AG09309 (cell line): ENCODE measurements at regions not wholly inside any gene's neighbourhood (a gene's known extent, or its start where the extent isn't known, plus 50 kb on each side); places are given as distances from the start of the nearest gene placed in this dataset.

Experiments used
- DNase-seq: peaks from one replicate; pipeline ENCODE4 v3.0.0-alpha.2; 2010; ENCODE audit warnings: low read depth
- H3K4me3 ChIP-seq: 2 replicates; pipeline ENCODE4 v1.5.1; 2011; ENCODE audit warnings: mild to moderate bottlenecking, low read depth, low read length, moderate library complexity; ENCODE audit not compliant: control insufficient read depth
- TF ChIP-seq, protein P1 (sequence below): IDR thresholded peaks from 2 replicates; pipeline ENCODE4 v1.5.1; 2011; ENCODE audit warnings: mild to moderate bottlenecking, low read depth, low read length, inconsistent platforms; ENCODE audit not compliant: insufficient read depth, control insufficient read depth; ENCODE audit errors: missing control alignments

DNA sequence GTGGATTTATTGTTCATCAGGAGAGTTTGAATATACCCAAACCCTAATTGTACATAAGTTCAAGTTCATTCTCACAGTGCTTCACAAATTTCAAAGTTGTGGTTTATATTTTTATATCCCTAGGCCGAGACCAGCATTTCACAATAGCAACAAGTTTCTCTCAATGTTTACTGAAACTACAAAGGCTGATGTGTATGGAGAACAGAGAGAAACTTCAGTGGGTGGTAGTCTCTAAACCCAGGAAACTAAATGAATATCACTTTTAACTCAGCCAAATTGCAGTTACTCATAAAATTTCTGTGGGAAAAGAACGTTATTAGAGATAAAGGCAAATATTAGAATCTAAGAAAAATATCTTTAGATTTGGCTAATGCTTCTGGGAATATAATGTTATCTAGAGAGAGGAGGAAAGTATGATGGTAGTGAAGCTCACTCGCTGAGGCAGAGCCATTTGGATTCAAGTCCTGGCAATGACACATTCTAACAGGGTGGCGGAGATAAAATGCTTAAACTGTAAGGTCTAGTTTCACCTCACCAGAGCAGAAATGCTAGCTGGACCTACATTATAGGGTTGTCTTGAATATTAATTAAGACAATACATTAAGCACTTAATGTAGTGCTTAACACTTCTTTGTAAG is 514.8 kb downstream of the EPHA3 start:
- no peak overlapping the region for H3K4me3 ChIP-seq
- TF ChIP-seq, protein P1, sequence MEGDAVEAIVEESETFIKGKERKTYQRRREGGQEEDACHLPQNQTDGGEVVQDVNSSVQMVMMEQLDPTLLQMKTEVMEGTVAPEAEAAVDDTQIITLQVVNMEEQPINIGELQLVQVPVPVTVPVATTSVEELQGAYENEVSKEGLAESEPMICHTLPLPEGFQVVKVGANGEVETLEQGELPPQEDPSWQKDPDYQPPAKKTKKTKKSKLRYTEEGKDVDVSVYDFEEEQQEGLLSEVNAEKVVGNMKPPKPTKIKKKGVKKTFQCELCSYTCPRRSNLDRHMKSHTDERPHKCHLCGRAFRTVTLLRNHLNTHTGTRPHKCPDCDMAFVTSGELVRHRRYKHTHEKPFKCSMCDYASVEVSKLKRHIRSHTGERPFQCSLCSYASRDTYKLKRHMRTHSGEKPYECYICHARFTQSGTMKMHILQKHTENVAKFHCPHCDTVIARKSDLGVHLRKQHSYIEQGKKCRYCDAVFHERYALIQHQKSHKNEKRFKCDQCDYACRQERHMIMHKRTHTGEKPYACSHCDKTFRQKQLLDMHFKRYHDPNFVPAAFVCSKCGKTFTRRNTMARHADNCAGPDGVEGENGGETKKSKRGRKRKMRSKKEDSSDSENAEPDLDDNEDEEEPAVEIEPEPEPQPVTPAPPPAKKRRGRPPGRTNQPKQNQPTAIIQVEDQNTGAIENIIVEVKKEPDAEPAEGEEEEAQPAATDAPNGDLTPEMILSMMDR, result no peak
- DNase-seq, result no peak

DNA sequence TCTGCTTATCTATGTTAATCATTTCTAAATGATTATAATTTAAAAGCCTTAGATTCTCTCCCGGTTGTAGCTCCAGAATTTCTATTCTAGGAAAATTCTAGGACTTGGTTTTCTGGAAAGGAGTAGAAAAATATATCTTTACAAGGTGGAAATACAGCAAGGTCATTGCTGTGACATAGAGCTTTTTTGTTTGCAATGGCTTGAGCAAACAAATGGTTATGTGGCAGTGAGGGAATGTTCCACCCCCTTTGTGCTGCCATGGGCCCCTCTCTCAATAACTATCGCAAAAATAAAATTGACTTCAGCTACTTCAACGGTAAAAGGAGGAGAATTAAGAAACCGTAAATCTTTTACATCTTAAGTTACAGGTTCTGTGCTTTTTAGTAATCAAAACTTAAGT is 517.1 kb downstream of the EPHA3 start:
- no peak overlapping the region for H3K4me3 ChIP-seq
- TF ChIP-seq, protein P1, result no peak
- no peak for DNase-seq

DNA sequence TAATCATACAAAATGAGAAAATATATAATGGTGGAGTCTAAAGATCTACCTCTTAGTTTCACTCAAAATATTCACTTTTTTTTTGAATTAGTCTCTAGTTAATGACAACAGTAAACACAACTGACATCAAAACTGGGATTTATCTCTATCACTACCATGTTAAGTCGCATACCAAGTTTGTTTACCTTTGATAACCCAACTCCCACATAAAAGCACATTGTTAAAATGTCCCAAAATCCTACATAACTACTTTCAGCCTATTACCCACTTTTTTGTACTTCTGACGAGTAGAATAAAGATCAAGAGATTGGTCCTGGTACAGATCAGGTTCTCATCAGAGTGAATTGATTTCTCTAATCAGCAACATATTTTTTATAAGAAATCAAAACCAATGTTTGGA is 518.5 kb downstream of the EPHA3 start:
- TF ChIP-seq, protein P1, result no peak
- H3K4me3 ChIP-seq, result no peak overlapping the region
- DNase-seq, result no peak

DNA sequence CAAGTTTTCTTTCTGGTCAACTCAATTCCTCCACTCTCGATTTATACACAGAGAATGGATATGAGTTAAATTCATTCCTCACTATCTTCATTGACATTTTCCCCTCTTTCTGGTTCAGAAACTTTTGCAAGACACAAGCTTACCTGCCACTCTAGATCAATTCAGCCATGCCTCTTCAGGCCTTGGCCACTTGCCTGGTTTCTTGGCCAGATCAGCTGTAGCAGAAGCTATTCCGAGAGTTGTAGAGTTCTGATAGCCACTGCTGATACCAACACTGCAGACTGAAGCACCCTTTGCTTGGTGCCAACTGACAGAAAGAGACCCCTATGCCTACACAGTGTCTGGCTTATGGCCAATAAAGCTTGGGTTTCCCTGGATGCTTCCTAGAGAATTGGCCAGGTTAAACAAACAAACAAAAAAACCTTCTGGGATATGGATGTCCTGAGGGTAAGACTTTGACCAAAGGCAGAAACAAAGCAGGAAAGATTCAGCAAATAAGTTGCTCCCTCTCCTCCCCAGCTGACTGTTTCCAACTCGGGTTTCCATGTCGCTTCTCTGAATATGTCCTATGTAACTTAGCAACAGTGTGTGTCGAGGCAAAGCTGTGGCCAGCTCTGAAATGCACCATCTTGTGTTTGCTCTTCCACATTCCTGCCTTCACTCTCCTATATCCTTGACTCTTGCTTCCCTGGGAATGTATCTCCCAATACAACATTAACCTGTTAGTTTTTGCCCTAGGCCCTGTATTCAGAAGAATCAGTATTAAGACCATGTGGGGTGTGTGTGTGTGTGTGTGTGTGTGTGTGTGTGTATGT is 521.6 kb downstream of the EPHA3 start:
- TF ChIP-seq, protein P1, result no peak
- DNase-seq, result no peak

DNA sequence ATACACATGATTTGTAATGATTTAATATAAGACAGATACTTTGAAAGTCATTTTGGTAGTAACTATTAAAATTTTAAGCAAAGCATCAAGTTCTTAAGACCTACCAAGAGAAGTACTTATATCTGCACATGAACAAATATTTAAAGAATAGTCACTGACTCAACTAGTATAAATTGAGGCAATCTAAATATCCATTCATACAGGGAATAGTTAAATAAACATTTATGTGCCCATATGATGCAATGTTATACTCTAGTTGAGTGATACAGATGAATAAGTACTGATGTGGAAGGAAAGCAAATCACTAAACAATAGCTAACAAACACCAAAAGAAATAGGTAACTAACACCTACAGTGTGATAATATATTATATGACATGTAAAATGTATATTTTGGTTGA is 527.7 kb downstream of the EPHA3 start:
- TF ChIP-seq, protein P1, result no peak

More for the DNA sequence above, 521.6 kb downstream of the EPHA3 start:
- no peak overlapping the region for H3K4me3 ChIP-seq

DNA sequence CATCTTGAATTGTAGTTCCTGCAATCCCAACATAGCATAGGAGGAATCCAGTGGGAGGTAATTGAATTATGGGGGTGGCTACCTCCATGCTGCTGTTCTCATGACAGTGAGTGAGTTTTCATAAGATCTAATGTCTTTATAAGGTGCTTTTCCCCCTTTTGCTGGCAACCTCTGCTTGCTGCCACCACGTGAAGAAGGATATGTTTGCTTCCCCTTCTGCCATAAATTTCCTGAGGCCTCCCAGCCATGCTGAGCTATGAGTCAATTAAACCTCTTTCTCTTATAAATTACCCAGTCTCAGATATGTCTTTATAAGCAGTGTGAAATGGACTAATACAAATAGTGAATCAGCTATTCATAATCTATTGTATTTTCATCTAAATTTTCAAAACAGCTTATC is 537.3 kb downstream of the EPHA3 start:
- H3K4me3 ChIP-seq, result no peak overlapping the region
- TF ChIP-seq, protein P1, result no peak
- DNase-seq, result no peak

More for the DNA sequence above, 527.7 kb downstream of the EPHA3 start:
- no peak overlapping the region for H3K4me3 ChIP-seq
- DNase-seq, result no peak
